NCI-H2171 treated with DMSO at 0.1 percent for 48 hours (cell line): ENCODE measurements at regions not wholly inside any gene's neighbourhood (a gene's known extent, or its start where the extent isn't known, plus 50 kb on each side); places are given as distances from the start of the nearest gene placed in this dataset.
"Not testable (repeated sequence)": the region's sequence is repeated elsewhere in the genome, so short reads cannot be mapped to it uniquely, and the experiment has no call there.

Source experiments
- DNase-seq: peaks from one replicate; lab custom pipeline; 2025; lab: John Stamatoyannopoulos, UW

- no peak for DNase-seq
These were observed 1315.8 kb downstream of the BRD1 start for GRCh38 chr22:48511781-48512327.

DNA sequence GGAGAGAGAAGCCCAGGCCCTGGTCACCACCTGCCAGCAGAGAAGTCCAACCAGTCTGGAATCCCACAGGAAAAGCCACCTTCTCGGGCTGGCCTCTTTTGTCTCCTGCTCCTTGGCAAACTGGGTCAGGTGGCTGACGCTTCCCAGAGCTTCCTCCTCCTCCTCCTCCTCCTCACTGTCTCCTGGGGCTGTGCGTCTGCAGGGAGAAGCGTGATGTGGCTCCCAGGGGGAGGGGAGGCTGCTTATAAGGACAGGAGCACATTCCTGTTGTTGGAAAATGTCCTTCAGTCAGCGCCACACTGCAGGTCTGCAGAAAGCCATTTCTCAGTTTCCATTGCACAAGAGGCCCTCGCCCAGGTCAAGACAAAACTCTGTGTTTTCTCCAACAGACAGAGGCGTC lies 1316.5 kb downstream of the BRD1 start:
- DNase-seq, result no peak

GRCh38 chr22:48510599-48510998 lies 1317.1 kb downstream of the BRD1 start:
- no peak for DNase-seq

- no peak for DNase-seq
These were observed 1319.9 kb downstream of the BRD1 start for GRCh38 chr22:48507595-48508350.

DNA sequence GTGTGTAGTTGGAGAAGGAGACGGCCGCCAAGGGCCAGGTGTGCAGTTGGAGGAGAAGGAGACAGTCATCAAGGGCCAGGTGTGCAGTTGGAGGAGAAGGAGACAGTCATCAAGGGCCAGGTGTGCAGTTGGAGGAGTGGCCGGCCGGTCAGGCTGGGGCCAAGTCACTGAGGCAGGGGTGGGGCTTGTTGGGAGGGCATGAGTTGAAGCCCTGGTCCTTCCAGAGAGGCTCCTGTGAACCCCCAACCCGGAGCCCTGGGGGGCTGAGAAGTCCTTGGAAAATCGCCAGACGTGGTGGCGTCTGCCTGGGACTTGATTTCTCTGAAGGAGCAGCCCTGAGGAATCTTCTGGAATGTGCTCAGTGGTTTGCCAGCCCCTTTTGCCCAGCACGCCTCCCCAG lies 1320.5 kb downstream of the BRD1 start:
- no peak for DNase-seq

- DNase-seq, result no peak
These were observed 1321.0 kb downstream of the BRD1 start for GRCh38 chr22:48506506-48507145.

GRCh38 chr22:48505891-48506290 lies 1321.8 kb downstream of the BRD1 start:
- no peak for DNase-seq

- no peak for DNase-seq
These were observed 1323.0 kb downstream of the BRD1 start for GRCh38 chr22:48504519-48505140.

DNA sequence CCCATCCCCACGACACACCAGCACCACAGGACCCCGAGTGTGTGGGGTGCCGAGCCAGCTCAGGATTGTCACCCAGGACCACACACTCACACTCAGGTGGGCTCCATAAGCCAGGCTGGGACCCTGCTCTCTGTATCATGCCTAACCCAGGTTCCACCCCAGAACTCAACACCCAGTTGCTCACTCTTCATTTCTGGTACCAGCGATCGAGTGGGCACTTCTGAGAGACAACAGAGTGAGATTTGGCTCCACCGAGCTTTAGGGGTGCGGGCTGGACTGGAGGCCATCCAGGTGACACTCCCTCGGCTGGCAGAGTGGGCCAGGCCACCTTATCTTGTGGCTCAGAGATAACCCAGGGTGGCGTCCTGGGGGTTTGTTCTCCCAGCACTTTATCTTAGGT lies 1323.8 kb downstream of the BRD1 start:
- no peak for DNase-seq

- DNase-seq, result no peak
These were observed 1324.5 kb downstream of the BRD1 start for GRCh38 chr22:48503035-48503625.

DNA sequence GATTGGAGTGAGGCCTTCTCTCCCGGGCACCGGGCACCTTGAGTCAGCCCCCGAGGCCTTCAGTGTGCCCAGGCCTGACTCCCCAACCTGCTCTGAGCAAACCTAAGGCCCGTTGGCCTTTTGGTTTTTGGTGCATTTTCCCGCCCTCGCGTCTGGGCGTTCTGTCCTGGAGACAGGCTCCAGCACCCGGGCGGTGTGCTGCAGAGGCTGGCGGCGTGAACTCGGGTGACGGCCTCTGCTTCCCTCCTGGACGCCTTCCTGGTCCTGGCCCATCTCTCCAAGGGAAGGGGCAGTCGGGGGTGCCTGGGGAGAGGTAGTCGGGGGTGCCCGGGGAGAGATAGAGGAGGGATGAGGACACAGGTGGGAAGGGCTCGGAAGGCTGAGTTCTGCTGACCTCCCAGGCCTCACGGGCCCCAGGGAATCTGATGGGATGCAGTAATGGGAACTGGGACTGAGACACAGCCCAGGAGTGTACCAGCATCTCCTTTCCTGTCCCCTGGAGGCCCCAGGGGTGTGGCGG lies 1326.4 kb downstream of the BRD1 start:
- no peak for DNase-seq

DNA sequence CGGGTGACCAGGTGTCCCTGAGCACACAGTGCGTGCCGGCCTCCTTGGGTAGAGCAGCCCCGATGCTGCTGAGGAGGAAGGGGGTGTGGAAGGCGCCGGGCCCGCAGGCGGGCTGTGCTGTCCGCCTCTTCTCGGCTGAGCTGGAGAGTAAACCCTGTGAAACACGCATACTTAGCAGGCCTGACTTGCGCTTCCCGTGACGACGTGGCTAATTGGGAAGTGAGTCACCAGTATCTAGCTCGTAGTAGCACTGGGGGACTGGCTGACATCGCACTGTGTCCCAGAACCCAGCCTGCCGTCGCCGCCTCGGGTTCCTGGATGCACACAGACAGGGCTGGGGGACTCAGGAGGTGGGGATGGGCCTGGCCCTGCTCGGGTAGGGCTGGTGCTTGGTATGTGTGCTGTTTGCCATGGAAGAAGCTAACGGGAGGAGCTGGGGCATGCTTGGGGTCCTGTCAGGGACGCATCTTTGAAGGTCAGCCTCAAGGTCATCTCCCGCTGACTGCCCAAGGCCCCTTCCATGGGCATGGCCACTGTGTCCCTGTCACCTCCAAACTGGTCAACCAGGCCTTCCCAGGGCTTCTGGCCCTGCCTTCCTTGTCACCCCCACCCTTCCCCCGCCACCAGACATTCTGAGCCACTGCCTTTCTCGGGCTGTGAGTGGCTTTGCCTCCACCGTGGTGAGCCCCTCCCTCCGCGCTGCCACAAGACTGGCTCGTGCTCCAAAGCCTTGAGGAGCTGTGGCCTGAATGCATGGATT lies 1327.0 kb downstream of the BRD1 start:
- DNase-seq, result no peak

DNA sequence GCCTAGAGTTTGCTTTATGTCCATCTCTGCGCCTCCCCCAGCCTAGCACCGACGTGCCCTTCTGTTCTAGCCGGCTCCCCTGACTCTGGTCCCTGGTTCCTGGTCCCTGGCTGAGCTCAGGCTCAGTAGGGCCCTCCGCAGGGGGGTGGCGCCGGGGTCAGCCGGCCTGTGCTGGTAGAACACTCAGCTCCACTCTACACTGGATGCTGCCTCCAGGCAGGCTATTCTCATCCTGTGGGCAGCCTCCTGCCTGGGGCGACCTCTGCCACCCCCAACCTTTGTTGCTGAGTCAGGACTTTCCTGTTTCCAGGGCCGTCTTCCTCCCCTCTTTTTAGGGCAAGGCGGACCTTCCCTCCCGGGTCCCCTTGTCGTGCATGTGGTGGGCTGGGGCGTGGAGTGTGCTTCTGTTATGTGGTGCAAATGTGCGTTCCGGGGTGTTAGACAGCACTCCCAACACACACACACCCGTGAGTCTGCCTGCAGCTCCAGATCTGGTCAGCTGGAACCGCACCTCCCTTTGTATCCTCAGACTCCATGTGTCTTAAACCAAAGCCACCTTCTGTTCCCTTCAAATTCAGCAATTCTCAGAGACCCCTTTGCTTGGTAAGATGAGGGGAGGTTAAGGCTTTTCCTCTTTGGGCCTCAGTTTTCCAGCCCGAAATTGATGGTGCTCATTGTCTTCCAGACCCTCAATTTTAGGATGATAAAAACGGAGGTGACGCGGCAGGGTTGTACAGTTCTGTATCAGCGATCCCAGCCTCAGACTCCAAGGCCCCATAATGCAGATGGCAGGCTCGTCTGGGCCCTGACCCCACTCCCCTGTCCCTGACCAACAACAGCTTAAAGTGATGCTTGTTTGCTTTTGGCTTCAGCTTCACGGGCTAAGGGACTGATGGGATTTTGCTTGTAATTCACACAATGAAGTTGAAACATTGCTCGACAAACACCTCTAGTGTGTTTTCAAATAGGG lies 1327.9 kb downstream of the BRD1 start:
- DNase-seq, result no peak

DNA sequence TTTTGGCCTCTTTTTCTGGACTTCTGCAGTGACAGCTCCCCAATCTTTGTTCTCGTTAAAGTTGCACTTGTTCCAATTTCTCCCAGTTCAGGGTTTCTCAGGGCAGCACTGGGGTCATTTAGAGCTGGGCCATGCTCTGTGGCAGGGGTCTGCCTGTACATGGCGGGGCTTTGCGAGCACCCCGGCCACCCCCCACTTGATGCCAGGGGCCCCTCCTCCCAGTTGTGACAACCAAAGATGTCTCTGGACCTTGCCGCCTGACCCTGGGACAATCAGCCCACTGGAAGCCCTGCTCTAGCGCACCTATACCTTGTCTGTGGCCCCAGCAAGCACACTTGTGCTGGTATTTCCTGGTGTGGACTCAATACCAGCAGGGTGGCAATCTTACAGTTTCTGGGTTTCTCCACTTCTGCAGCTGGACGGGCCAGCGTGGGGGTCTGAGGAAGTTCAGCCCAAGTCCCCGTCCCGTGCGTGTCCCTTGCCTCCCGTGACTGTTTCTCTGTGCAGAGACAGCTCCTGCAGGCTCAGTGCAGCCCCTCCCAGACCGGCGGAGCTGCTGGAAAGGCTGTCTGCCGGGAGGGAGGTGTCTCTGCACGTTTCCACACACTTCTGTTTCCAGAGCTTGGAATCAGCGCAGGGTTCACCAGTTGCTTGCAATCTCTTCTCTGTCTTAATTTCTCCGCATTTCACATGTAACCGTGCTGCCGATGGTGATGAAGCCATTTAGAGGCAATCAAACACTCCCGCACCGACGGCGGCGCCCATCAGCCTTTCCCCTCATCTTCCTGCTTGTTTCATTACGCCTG lies 1328.9 kb downstream of the BRD1 start:
- DNase-seq, result no peak

DNA sequence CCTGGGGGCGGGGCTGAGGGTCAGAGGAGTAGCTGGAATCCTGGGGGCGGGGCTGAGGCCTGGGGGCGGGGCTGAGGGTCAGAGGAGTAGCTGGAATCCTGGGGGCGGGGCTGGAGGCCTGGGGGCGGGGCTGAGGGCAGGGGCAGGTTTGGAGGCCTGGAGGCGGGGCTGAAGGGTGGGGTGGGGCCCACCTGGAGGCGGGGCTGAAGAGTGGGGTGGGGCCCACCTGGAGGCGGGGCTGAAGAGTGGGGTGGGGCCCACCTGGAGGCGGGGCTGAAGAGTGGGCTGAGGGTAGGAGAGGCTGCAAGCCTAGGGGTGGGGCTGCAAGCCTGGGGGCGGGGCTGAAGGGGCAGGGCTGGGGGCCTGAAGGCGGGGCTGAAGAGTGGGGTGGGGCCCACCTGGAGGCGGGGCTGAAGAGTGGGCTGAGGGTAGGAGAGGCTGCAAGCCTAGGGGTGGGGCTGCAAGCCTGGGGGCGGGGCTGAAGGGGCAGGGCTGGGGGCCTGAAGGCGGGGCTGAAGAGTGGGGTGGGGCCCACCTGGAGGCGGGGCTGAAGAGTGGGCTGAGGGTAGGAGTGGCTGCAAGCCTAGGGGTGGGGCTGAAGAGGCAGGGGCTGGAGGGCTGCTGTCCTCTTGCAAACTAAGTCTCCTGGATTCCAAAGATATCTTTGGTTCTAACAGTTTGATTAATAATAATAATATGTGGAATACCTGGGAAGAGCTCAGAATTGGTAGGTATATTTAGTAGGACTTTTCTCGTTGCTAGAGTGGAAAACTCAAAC lies 1329.7 kb downstream of the BRD1 start:
- not testable (repeated sequence) for DNase-seq

- no peak for DNase-seq
These were observed 1330.6 kb downstream of the BRD1 start for GRCh38 chr22:48496987-48497650.

DNA sequence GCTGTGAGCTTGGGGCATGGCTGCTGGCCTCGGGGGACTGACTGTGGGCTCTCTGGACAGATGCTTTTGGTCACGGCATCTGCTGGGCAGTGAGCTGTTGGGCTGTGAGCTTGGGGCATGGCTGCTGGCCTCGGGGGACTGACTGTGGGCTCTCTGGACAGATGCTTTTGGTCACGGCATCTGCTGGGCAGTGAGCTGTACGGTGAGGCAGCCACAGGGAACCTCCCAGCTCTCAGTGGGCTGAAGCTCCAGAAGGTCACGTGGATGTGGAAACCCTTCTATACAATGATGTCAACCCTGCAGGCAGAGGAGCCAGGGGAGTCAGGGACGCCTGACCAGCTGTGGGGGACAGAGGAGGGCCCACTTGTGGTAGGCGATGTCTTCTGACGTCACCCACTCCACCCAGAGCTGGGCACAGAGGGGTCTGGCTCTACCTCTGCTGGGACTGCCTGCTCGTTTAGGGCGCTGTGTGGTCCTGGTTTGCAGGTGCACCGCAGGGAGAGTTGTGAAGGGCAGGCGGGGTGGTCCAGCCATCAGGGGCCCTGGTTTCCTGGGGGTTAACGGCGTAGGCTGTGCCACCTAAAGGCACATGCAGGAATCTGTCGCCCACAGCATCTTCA lies 1331.3 kb downstream of the BRD1 start:
- DNase-seq, result no peak

DNA sequence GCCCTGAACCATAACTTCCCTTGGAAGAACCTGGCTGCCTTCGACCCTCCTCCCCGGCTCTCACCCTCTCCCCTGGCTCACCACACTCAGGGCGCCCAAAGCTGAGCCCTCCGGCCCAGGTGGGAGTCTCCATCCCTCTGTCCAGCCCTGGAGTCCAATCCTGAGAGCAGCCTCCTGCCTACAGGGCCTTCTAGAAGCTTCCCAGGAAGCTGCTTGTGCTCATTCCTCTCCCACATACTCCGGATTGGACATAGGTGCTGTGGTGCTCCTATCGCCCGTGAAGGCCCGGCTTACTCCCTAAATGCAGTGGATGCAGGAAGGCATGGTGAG lies 1332.0 kb downstream of the BRD1 start:
- DNase-seq, result no peak
